ENCODE measurements at regions not wholly inside any gene's neighbourhood (a gene's known extent, or its start where the extent isn't known, plus 50 kb on each side); places are given as distances from the start of the nearest gene placed in this dataset.

GRCh38 chr18:41024792-41025191 is 930.2 kb upstream of the PIK3C3 start:
- H3K9ac ChIP-seq (ENCODE audit: low read length in 3 of 3), result no peak overlapping the region
- no peaks in the 10 kb centered on the region for H3K27me3 ChIP-seq (ENCODE audit: control insufficient read depth, insufficient read depth, low read length)
- intact Hi-C loops (cut with DNase I), result no loop called here
- H3K4me1 ChIP-seq (ENCODE audit: control insufficient read depth in 2 of 3, insufficient read depth in 2 of 3, low read depth in 1 of 3, low read length in 3 of 3), result no peaks in the 10 kb centered on the region
- no peak for DNase-seq
- no peaks in the 10 kb centered on the region for H3K36me3 ChIP-seq (ENCODE audit: control insufficient read depth in 2 of 3, insufficient read depth in 3 of 3, low read length in 3 of 3)
- no peak overlapping the region for H3K4me3 ChIP-seq (ENCODE audit: low read length in 3 of 3)
- no peak for FAIRE-seq
- H3K9me3 ChIP-seq (ENCODE audit: control insufficient read depth in 2 of 3, insufficient read depth in 1 of 3, low read length in 3 of 3), result no peaks in the 10 kb centered on the region
- no peak overlapping the region for H3K27ac ChIP-seq (ENCODE audit: low read depth in 2 of 2, low read length in 2 of 2)
- TF ChIP-seq CTCF (IDR thresholded peaks at IDR 0.05; ENCODE audit: borderline replicate concordance, extremely low read depth, insufficient read depth), result no peak

GRCh38 chr18:41022484-41022883 is 932.5 kb upstream of the PIK3C3 start:
- no peaks in the 10 kb centered on the region for H3K4me1 ChIP-seq (ENCODE audit: control insufficient read depth in 2 of 3, insufficient read depth in 2 of 3, low read depth in 1 of 3, low read length in 3 of 3)
- intact Hi-C loops (cut with DNase I), result no loop called here
- TF ChIP-seq CTCF (IDR thresholded peaks at IDR 0.05; ENCODE audit: borderline replicate concordance, extremely low read depth, insufficient read depth), result no peak
- no peaks in the 10 kb centered on the region for H3K36me3 ChIP-seq (ENCODE audit: control insufficient read depth in 2 of 3, insufficient read depth in 3 of 3, low read length in 3 of 3)
- no peak overlapping the region for H3K4me3 ChIP-seq (ENCODE audit: low read length in 3 of 3)
- FAIRE-seq (no peak), DNase-seq (no peak)
- no peaks in the 10 kb centered on the region for H3K9me3 ChIP-seq (ENCODE audit: control insufficient read depth in 2 of 3, insufficient read depth in 1 of 3, low read length in 3 of 3)
- no peaks in the 10 kb centered on the region for H3K27me3 ChIP-seq (ENCODE audit: control insufficient read depth, insufficient read depth, low read length)
- no peak overlapping the region for H3K9ac ChIP-seq (ENCODE audit: low read length in 3 of 3)
- no peak overlapping the region for H3K27ac ChIP-seq (ENCODE audit: low read depth in 2 of 2, low read length in 2 of 2)

- Histone ChIP-seq H3K36me3 (ENCODE audit: control insufficient read depth in 2 of 3, insufficient read depth in 3 of 3, low read length in 3 of 3) (no peaks in the 10 kb centered on the region), H3K9ac (ENCODE audit: low read length in 3 of 3) (no peak overlapping the region), H3K4me3 (ENCODE audit: low read length in 3 of 3) (no peak overlapping the region), H3K27ac (ENCODE audit: low read depth in 2 of 2, low read length in 2 of 2) (no peak overlapping the region), H3K9me3 (ENCODE audit: control insufficient read depth in 2 of 3, insufficient read depth in 1 of 3, low read length in 3 of 3) (no peaks in the 10 kb centered on the region), H3K4me1 (ENCODE audit: control insufficient read depth in 2 of 3, insufficient read depth in 2 of 3, low read depth in 1 of 3, low read length in 3 of 3) (no peaks in the 10 kb centered on the region), H3K27me3 (ENCODE audit: control insufficient read depth, insufficient read depth, low read length) (no peaks in the 10 kb centered on the region)
- intact Hi-C loops (cut with DNase I), result no loop called here
- no peak for FAIRE-seq
- DNase-seq, result no peak
- TF ChIP-seq CTCF (IDR thresholded peaks at IDR 0.05; ENCODE audit: borderline replicate concordance, extremely low read depth, insufficient read depth), result no peak
These were observed 933.9 kb upstream of the PIK3C3 start for GRCh38 chr18:41021089-41021488.

GRCh38 chr18:41012194-41012593 is 942.8 kb upstream of the PIK3C3 start:
- Histone ChIP-seq H3K27ac (ENCODE audit: low read depth in 2 of 2, low read length in 2 of 2) (no peak overlapping the region), H3K27me3 (ENCODE audit: control insufficient read depth, insufficient read depth, low read length) (no peaks in the 10 kb centered on the region), H3K4me1 (ENCODE audit: control insufficient read depth in 2 of 3, insufficient read depth in 2 of 3, low read depth in 1 of 3, low read length in 3 of 3) (no peaks in the 10 kb centered on the region), H3K4me3 (ENCODE audit: low read length in 3 of 3) (no peak overlapping the region), H3K9ac (ENCODE audit: low read length in 3 of 3) (no peak overlapping the region), H3K9me3 (ENCODE audit: control insufficient read depth in 2 of 3, insufficient read depth in 1 of 3, low read length in 3 of 3) (no peaks in the 10 kb centered on the region), H3K36me3 (ENCODE audit: control insufficient read depth in 2 of 3, insufficient read depth in 3 of 3, low read length in 3 of 3) (no peaks in the 10 kb centered on the region)
- intact Hi-C loops (cut with DNase I), result no loop called here
- no peak for FAIRE-seq
- DNase-seq, result no peak
- no peak for TF ChIP-seq CTCF (IDR thresholded peaks at IDR 0.05; ENCODE audit: borderline replicate concordance, extremely low read depth, insufficient read depth)
